ENCODE measurements at regions not wholly inside any gene's neighbourhood (a gene's known extent, or its start where the extent isn't known, plus 50 kb on each side); places are given as distances from the start of the nearest gene placed in this dataset.

DNA sequence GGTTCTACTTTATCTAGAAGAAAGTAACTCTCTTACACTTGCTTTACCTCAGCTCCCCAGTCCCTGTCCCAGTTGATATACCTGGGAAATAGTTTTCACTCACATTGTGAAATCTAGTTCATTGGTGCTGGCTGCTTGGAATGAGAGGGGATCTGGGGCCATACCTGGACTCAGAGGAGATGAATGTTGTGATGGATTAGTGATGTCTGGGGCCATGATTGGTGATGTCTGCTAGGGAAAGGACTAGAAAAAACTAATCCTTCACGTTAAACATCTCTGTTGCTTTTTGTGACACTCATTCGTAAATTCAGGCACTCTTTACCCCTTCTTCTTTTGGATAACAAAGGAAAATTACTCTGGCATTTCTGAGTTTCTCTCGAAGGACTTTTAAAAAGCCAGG lies 152.4 kb downstream of the RAB11FIP2 start:
- no peaks in the 10 kb centered on the region for H3K36me3 ChIP-seq (ENCODE audit: insufficient read depth, low read length, poor library complexity, severe bottlenecking)
- TF ChIP-seq, protein P1, sequence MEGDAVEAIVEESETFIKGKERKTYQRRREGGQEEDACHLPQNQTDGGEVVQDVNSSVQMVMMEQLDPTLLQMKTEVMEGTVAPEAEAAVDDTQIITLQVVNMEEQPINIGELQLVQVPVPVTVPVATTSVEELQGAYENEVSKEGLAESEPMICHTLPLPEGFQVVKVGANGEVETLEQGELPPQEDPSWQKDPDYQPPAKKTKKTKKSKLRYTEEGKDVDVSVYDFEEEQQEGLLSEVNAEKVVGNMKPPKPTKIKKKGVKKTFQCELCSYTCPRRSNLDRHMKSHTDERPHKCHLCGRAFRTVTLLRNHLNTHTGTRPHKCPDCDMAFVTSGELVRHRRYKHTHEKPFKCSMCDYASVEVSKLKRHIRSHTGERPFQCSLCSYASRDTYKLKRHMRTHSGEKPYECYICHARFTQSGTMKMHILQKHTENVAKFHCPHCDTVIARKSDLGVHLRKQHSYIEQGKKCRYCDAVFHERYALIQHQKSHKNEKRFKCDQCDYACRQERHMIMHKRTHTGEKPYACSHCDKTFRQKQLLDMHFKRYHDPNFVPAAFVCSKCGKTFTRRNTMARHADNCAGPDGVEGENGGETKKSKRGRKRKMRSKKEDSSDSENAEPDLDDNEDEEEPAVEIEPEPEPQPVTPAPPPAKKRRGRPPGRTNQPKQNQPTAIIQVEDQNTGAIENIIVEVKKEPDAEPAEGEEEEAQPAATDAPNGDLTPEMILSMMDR (conservative IDR thresholded peaks at IDR 0.05; ENCODE audit: low read depth, low read length): no peak
- no peak for TF ChIP-seq EZH2 (IDR thresholded peaks at IDR 0.05; ENCODE audit: borderline replicate concordance, low read depth, low read length, poor library complexity, severe bottlenecking)
- peaks cover 12% of the 10 kb centered on the region for H3K27me3 ChIP-seq (replicated peaks; ENCODE audit: insufficient read depth, low read depth, low read length, poor library complexity)
- no TSS peak for BruUV-seq (replicated peaks)
- intact Hi-C loops (cut with micrococcal nuclease; ENCODE audit: unreplicated experiment): no loop called here
- H3K4me3 ChIP-seq (ENCODE audit: low read depth, low read length, poor library complexity, severe bottlenecking): no peak overlapping the region
- ChIA-PET CTCF (no interaction called here), POLR2A (ENCODE audit: low non-redundant PET) (interaction anchor here (0.6 kb wide), 1 partner anchor 826 kb away, joined by 7 read pairs; no protein-coding TSS in a partner anchor)
- no peak for DNase-seq (ENCODE audit: low spot score)
- no peaks in the 10 kb centered on the region for H3K9me3 ChIP-seq (ENCODE audit: low read depth, low read length, poor library complexity, severe bottlenecking)
- no peak overlapping the region for H3K27ac ChIP-seq (ENCODE audit: low read depth, low read length, poor library complexity, severe bottlenecking)
- H3K4me1 ChIP-seq (ENCODE audit: insufficient read depth, low read length, poor library complexity, severe bottlenecking): no peaks in the 10 kb centered on the region

DNA sequence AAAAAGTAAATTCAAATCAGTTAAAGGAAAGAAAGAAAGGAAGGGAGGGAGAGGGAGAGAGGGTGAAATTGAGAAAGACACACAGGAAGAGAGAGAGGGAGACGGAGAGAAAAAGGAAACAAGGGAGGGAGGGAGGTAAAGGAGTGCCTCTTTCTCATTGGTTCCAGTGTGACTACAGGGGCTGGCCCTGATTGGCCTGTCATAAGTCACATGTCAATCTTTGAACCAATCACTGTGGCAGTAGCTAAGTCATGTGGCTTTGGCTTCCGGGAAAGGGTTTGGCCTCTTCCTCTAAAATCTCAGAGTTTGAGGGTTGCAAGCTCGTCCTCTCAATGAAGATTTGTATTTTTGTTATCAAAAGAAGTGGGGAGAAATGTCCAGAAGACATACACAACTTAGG lies 150.2 kb downstream of the RAB11FIP2 start:
- ChIA-PET CTCF (no interaction called here), POLR2A (ENCODE audit: low non-redundant PET) (no interaction called here)
- Histone ChIP-seq H3K9me3 (ENCODE audit: low read depth, low read length, poor library complexity, severe bottlenecking) (no peaks in the 10 kb centered on the region), H3K36me3 (ENCODE audit: insufficient read depth, low read length, poor library complexity, severe bottlenecking) (no peaks in the 10 kb centered on the region), H3K27ac (ENCODE audit: low read depth, low read length, poor library complexity, severe bottlenecking) (no peak overlapping the region), H3K27me3 (replicated peaks; ENCODE audit: insufficient read depth, low read depth, low read length, poor library complexity) (peaks cover 5% of the 10 kb centered on the region), H3K4me1 (ENCODE audit: insufficient read depth, low read length, poor library complexity, severe bottlenecking) (no peaks in the 10 kb centered on the region), H3K4me3 (ENCODE audit: low read depth, low read length, poor library complexity, severe bottlenecking) (no peak overlapping the region)
- peak; percentile 6 for DNase-seq (ENCODE audit: low spot score)
- BruUV-seq (replicated peaks): no TSS peak
- intact Hi-C loops (cut with micrococcal nuclease; ENCODE audit: unreplicated experiment): no loop called here
- TF ChIP-seq, protein P1 (conservative IDR thresholded peaks at IDR 0.05; ENCODE audit: low read depth, low read length): no peak
- no peak for TF ChIP-seq EZH2 (IDR thresholded peaks at IDR 0.05; ENCODE audit: borderline replicate concordance, low read depth, low read length, poor library complexity, severe bottlenecking)

DNA sequence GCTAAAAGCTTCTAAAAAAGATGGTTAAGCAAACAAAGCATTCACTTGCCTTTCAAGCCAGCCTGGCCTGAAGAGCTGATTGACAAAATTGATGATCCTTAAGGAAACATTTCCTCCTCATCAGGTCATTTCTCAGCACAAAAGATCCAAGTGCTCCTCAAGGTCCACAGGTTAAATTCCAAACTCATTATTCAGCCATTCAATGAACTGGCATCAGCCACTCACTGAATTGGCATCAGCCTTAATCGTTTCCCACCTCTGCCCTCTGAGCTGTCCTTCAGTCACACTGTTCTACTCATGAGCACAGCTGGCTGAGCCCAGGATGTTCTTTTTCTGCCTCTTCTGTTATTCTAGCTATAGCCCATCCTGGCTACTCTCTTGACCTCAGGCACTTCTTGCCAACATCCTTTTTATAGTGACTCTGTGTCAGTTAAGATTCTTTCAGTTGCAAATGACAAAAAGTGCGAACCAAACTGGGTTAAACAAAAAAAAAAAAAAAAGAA lies 147.5 kb downstream of the RAB11FIP2 start:
- no peak for TF ChIP-seq EZH2 (IDR thresholded peaks at IDR 0.05; ENCODE audit: borderline replicate concordance, low read depth, low read length, poor library complexity, severe bottlenecking)
- TF ChIP-seq, protein P1 (conservative IDR thresholded peaks at IDR 0.05; ENCODE audit: low read depth, low read length): no peak
- Histone ChIP-seq H3K4me3 (ENCODE audit: low read depth, low read length, poor library complexity, severe bottlenecking) (no peak overlapping the region), H3K9me3 (ENCODE audit: low read depth, low read length, poor library complexity, severe bottlenecking) (no peaks in the 10 kb centered on the region), H3K36me3 (ENCODE audit: insufficient read depth, low read length, poor library complexity, severe bottlenecking) (no peaks in the 10 kb centered on the region), H3K27ac (ENCODE audit: low read depth, low read length, poor library complexity, severe bottlenecking) (no peak overlapping the region), H3K27me3 (replicated peaks; ENCODE audit: insufficient read depth, low read depth, low read length, poor library complexity) (no peaks in the 10 kb centered on the region), H3K4me1 (ENCODE audit: insufficient read depth, low read length, poor library complexity, severe bottlenecking) (no peaks in the 10 kb centered on the region)
- no TSS peak for BruUV-seq (replicated peaks)
- ChIA-PET CTCF (no interaction called here), POLR2A (ENCODE audit: low non-redundant PET) (no interaction called here)
- no peak for DNase-seq (ENCODE audit: low spot score)
- intact Hi-C loops (cut with micrococcal nuclease; ENCODE audit: unreplicated experiment): no loop called here

Data from A673 (cell line).